Panc1 (cell line): ENCODE measurements at regions not wholly inside any gene's neighbourhood (a gene's known extent, or its start where the extent isn't known, plus 50 kb on each side); places are given as distances from the start of the nearest gene placed in this dataset.

ENCODE experiments used
- ATAC-seq: fragments of 200-7000 bp; cut with Tn5 transposase; 2 replicates; pipeline ENCODE4 v1.9.1; 2020; ENCODE audit warnings: mild to moderate bottlenecking, moderate library complexity
- BruUV-seq: library from RNA; stranded (reverse); fragments of 400-500 nt; replicated peaks from 2 replicates; lab custom pipeline; 2021; lab: Mats Ljungman, UMichigan
- CTCF ChIA-PET: fragments of 300-600 bp; sonication (Branson Sonifier 250); formaldehyde crosslinking; loops from one replicate; lab custom pipeline; 2022; ENCODE audit warnings: antibody characterized with exemption; lab: Charles Lee
- POLR2A ChIA-PET: fragments of 300-600 bp; sonication (Branson Sonifier 250); formaldehyde crosslinking; loops from one replicate; lab custom pipeline; 2022; ENCODE audit warnings: antibody characterized with exemption; lab: Charles Lee
- DNase-seq: peaks from one replicate; pipeline ENCODE4 v3.0.0-alpha.2; 2010; ENCODE audit warnings: low read depth, low spot score
- H3K27ac ChIP-seq: 2 replicates; pipeline ENCODE4 v1.5.1; 2011; ENCODE audit warnings: mild to moderate bottlenecking, low read length, inconsistent platforms
- H3K27me3 ChIP-seq: fragments of 200-500 bp; sonication (Bioruptor generic); 2 replicates; pipeline ENCODE4 v1.6.0; 2014; ENCODE audit warnings: low read length, inconsistent platforms; ENCODE audit not compliant: control insufficient read depth, insufficient read depth
- H3K36me3 ChIP-seq: fragments of 200-500 bp; sonication (Bioruptor generic); 2 replicates; pipeline ENCODE4 v1.5.1; 2014; ENCODE audit warnings: inconsistent platforms, mild to moderate bottlenecking, low read length, moderate library complexity; ENCODE audit not compliant: control insufficient read depth, insufficient read depth
- H3K4me1 ChIP-seq: 2 replicates; pipeline ENCODE4 v1.5.1; 2011; ENCODE audit warnings: inconsistent platforms, mild to moderate bottlenecking, low read length, moderate library complexity; ENCODE audit not compliant: control insufficient read depth, insufficient read depth
- H3K4me3 ChIP-seq, 2 experiments: 2 replicates each; pipeline ENCODE4 v1.5.1; 2011 to 2012; ENCODE audit warnings: low read depth in 2 of 2, low read length in 2 of 2, mild to moderate bottlenecking in 2 of 2, inconsistent platforms in 1 of 2, moderate library complexity in 1 of 2
- H3K9me3 ChIP-seq: fragments of 200-500 bp; sonication (Bioruptor generic); 2 replicates; pipeline ENCODE4 v1.5.1; 2014; ENCODE audit warnings: low read depth, mild to moderate bottlenecking, inconsistent platforms, low read length, moderate library complexity; ENCODE audit not compliant: control insufficient read depth, insufficient read depth
- CTCF ChIP-seq: fragments of 450-650 bp; IDR thresholded peaks from 2 replicates; pipeline ENCODE4 v1.5.1; 2017; ENCODE audit warnings: mild to moderate bottlenecking
- POLR2AphosphoS5 ChIP-seq: IDR thresholded peaks from 2 replicates; pipeline ENCODE4 v1.6.1; 2012; ENCODE audit warnings: mild to moderate bottlenecking, low read depth, low read length, moderate library complexity
- REST ChIP-seq, 2 experiments: IDR thresholded peaks; 2 replicates each; pipeline ENCODE4 v1.6.1; 2011 to 2012; ENCODE audit warnings: low read depth in 2 of 2, control low read depth in 1 of 2, low read length in 1 of 2, mild to moderate bottlenecking in 1 of 2, moderate library complexity in 1 of 2; ENCODE audit not compliant: insufficient read depth in 1 of 2
- SIN3A ChIP-seq: IDR thresholded peaks from 2 replicates; pipeline ENCODE4 v1.6.1; 2012; ENCODE audit warnings: low read depth, mild to moderate bottlenecking, low read length, moderate library complexity, borderline replicate concordance; ENCODE audit not compliant: insufficient read depth
- TCF7L2 ChIP-seq: IDR thresholded peaks from 2 replicates; pipeline ENCODE4 v1.6.1; 2011; ENCODE audit warnings: mild to moderate bottlenecking, low read depth, low read length, inconsistent platforms
- in situ Hi-C: cut with HindIII; loops from 2 replicates; pipeline ENCODE4 v1.10.0; 2016; ENCODE audit warnings: low sequenced_read_pairs, low pct_unique_long_range_greater_than_20kb
- intact Hi-C: fragments of 100-400 bp; cut with micrococcal nuclease; formaldehyde crosslinking; loops from one replicate; pipeline ENCODE4 v1.10.0; 2022; ENCODE audit not compliant: unreplicated experiment

- no TSS peak for BruUV-seq
- no peak overlapping the region for H3K27ac ChIP-seq
- no peak for ATAC-seq
- in situ Hi-C loops (no loop called here), intact Hi-C loops (no loop called here)
- TF ChIP-seq REST (IDR thresholded peaks at IDR 0.05; ENCODE audit: insufficient read depth in 1 of 2, low read depth in 2 of 2, low read length in 1 of 2) (no peak), SIN3A (no peak), TCF7L2 (no peak), CTCF (no peak), POLR2AphosphoS5 (no peak)
- no peaks in the 10 kb centered on the region for H3K4me1 ChIP-seq
- ChIA-PET CTCF (no interaction called here), POLR2A (no interaction called here)
- DNase-seq = no peak
- H3K27me3 ChIP-seq = no peaks in the 10 kb centered on the region
- no peak overlapping the region for H3K4me3 ChIP-seq
- H3K36me3 ChIP-seq = no peaks in the 10 kb centered on the region
- no peaks in the 10 kb centered on the region for H3K9me3 ChIP-seq
These were observed 518.9 kb upstream of the INTU start for GRCh38 chr4:127113844-127114362.

GRCh38 chr4:127118681-127119080, 514.1 kb upstream of the INTU start:
- Histone ChIP-seq H3K27me3 (no peaks in the 10 kb centered on the region), H3K4me1 (no peaks in the 10 kb centered on the region), H3K36me3 (no peaks in the 10 kb centered on the region), H3K27ac (no peak overlapping the region), H3K9me3 (no peaks in the 10 kb centered on the region), H3K4me3 (no peak overlapping the region)
- no peak for ATAC-seq
- ChIA-PET POLR2A (no interaction called here), CTCF (no interaction called here)
- intact Hi-C loops (no loop called here), in situ Hi-C loops (no loop called here)
- TF ChIP-seq CTCF = no peak
- no peak for TF ChIP-seq REST (IDR thresholded peaks at IDR 0.05; ENCODE audit: insufficient read depth in 1 of 2, low read depth in 2 of 2, low read length in 1 of 2)
- TF ChIP-seq SIN3A = no peak
- no peak for TF ChIP-seq TCF7L2
- no peak for TF ChIP-seq POLR2AphosphoS5
- BruUV-seq = no TSS peak
- DNase-seq = no peak
